Stimulated activated CD4-positive, alpha-beta T cell treated with anti-CD3 and anti-CD28 coated beads, Interleukin-12 subunit alpha, Interleukin-12 subunit beta, amount 100 ng/mL, for 4 hours (primary cell): ENCODE measurements at regions not wholly inside any gene's neighbourhood (a gene's known extent, or its start where the extent isn't known, plus 50 kb on each side); places are given as distances from the start of the nearest gene placed in this dataset.

Experiments
- DNase-seq: peaks from one replicate; pipeline ENCODE4 v3.0.0-alpha.2; 2020

DNA sequence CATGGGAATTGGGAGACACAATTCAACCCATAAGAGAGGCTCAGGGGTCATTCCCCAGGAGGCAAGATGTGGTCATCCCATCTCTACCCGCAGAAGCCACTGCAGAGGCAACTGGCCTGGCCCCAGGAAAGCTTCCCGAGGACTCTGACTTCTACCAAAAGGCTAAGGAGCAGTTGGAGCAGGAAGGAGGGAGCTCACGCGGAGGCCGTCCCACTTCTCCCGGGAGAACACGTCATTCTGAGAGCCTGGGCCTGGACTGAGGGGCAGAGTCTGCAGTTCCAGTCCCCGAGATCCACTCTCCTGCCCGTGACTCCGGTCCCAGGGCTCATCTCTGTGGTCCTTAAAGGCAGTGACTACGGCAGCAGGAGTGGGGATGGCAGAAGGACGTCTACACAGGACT, 69.0 kb upstream of the TAF1B start:
- DNase-seq = no peak

DNA sequence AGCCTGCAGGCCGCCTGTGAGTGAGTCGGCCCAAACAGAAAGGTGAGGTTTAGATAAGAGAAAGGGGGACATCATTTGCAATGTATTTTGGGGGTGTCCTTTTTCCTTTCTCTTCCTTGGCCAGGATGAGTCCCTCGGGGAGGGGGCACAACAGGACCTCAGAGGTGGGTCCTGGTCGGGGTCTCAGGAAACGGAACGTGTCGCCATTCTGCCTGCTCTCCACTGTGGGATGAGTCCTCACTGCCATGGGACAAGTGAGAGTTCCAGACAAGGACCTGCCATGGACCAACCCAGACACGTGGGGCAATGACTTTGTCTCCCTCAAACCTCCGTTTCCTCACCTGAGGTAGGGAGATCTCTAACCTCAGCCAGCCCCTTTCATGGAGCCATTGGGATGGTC, 67.9 kb upstream of the TAF1B start:
- DNase-seq = no peak

DNA sequence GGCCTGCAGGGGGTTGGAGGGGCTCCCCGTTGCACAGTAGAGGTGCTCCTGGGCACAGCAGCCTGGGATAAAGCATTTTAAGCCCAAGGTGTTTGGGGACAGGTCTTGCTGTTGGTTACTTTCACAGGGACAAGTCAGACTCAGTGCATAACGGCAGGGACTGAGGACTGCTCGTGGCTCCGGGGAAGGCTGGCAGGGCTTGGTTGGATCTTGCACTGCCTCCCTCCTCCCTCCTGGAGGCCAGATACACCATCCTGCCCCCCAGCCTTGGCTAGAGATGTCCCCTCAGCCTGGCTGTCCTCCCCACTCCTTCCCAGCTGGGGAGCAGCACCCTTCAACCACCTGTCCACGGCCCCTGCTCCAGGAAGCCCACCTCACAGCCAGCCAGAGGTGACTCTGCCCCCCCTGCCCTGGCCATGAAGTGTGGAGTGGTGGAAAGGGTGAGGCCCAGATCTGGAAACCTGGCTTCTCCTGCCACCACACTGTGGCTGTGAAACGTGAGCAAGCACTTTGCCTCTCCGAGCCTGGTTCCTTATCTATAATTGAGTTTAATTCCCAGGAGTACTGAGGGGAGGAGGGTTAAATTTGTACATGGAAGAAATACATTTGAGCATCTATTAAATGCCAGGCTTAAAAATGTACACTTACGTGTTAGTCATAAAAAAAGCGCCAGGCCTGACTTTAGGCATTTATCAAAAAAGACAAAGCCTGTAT, 67.1 kb upstream of the TAF1B start:
- DNase-seq = no peak

DNA sequence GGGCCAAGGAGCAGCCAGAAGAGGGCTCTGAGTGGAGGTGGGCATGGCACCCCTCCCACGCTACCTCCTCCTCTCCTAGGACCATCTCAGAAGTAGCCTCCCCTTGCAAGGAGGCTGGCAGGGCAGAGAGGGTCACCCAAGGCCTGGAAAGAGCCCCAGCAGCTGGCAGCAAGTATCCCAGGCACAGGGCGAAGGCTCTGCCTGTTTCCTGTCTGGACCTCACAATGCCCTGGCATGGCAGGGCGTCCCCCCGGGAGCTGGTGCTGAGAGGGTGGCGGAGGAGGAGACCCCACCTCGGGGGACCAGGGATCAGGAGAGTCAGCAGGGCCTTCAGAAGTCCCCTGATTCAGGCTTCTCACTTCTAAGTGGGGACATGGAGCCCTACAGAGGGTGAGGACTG, 66.2 kb upstream of the TAF1B start:
- no peak for DNase-seq

DNA sequence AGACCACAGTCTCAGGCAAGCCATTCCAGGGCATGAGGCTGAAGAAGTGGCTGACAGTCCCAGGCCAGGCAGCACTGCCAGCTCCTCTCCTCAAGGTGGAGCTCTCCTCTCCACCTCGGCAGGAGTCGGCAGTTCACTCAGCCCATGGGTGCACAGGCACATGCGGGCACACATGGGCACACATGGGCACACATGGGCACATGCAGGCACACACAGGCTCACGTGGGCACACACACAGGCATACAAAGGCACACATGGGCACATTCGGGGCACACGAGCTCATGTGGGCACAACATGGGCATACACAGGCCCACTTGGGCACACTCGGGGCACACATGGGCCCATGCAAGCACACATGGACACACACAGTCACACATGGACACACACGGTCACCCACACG, 65.3 kb upstream of the TAF1B start:
- no peak for DNase-seq

DNA sequence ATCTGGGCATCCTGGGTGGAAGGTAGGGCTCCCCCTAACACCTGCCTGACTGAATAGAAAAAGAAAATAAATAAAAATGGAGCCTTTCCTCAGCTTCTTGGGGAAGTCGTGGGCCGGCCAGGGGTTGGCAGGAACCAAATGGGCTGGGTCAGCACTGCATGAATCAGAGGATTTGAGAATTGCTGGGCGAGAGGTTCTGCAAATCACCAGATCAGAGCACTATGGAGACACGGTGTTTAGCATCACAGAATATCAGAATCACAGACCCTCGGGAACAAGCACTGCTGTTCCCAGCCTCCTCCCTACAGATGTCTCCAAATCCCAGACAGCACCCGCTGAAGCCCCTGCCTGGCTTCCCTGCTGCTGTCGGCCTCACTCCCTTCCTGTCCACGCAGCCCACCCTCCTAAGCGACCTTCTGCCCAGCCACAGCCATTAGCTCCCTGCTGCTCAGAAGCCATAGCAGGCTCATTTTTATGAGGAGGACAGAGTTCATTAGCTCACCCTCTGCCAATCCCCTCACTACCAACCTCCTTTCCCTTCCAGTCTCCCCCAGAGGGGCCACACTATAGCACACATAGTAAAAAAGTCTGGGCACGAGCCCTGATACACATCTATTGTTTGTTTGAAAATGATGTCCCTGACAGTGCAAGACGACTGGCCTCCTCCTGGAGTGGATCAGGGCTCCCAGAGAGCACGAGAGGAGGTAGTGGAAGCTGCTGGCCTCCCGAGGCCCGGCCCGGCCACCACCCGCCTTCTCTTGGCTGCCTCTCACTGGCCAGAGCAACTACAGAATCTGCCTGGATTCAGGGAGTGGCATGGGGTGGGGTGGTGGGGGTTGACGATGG, 64.6 kb upstream of the TAF1B start:
- DNase-seq = no peak

DNA sequence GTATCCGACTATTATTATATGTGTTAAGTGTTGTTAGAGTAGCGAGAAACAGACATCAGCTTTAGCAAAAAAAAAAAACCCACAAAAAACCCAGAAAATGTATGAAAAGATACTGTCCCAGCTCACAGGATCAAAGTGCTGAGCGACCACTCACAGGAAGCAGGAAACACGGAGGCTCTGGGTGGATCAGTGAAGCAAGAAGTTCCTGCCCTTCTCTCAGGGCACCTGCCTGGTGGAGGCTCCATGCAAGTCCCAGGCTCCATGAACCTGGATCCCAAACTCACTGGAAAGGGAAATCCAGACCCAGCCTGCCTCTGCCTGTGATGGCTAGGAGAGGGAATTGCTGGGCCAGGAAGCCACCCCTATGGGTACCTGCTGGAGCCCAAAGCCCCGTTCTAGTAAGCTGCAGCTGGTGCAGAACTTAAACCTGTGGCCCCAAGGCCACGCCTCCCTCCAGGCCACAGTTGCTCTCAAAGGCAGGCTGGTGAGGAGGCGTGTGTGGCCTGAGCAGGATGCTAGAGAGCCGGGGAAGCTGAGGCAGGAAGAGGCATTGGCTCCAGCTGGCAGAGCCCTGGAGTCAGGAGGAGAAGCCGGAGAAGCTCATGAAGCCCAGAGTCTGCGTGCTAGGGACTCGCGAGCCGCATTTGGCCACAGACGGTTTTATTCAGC, 63.5 kb upstream of the TAF1B start:
- DNase-seq = no peak

DNA sequence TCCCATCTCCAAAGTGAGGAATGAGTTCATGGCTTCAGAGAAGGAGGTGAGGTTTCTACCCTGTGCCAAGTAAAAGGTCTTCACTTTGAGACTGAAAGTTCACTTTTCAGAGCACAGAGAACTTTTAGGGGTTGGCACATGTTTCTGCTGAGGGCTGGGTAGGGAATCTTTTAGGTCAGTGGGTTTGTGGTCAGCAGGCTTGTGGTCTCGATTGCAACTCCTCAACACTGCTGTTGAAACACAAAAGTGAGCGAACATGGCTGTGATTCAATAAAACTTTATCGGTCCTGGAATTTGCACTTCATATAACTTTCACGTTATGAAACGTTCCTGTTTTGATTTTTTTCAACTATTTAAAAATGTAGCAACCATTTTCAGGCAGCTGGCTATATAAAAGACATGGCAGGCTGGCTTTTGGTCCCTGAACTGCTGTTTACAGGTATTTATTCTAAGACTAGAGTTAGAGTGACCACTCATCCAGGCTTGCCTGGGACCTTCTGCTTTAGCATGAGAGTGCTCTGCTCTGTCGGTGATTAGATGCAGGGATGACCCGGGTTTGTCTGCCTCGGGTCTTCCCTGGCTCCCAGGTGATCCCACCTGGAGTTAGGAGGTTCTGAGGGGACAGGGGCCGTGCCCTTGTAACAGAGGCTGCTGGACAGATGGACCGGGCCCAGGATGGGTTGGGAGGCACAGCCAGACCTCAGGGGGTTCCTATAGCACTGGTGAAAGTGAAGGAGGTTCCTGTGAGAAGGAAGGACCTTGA, 62.7 kb upstream of the TAF1B start:
- DNase-seq = no peak

DNA sequence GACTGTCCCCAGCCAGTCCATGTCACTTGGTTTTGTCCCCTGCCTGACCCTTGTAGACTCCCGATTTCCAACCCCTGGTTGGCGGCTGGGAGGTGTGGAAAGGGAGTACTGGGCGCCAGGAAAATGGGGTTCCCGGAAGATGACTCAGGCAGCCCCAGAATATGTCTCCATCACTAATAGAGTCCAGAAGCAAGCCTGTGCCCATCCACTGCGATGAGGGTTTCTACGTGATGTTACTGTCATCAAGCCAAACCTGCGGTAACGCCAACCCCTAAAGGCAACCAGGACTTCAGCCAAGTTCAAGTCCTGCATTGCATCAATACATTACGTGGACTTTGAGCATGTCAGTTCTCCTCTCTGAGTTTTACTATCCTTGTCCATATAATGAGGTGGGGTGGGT, 62.0 kb upstream of the TAF1B start:
- DNase-seq = no peak

DNA sequence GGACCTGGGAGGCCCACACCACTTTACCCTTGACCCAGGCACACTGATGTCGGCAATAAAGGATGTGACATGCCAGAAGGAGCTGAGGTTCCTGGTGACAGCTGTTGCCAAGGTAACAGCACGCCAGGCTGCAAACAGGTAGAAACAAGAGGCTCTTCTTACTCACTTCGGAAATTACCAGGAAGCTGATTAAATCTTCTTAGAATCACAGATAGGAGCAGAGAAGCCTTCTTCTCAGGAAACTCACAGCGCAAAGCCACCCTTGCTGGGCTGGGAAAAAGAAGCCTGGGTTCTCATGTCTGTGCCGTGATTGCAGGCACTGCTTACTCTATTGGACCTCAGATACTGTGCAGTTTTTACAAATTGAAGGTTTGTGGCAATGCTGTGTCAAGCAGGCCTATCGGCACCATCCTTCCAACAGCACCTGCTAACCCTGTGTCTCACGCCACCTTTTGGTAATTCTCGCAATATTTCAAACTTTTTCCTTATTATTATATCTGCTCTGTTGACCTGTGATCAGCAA, 61.0 kb upstream of the TAF1B start:
- DNase-seq = peak; percentile 58

DNA sequence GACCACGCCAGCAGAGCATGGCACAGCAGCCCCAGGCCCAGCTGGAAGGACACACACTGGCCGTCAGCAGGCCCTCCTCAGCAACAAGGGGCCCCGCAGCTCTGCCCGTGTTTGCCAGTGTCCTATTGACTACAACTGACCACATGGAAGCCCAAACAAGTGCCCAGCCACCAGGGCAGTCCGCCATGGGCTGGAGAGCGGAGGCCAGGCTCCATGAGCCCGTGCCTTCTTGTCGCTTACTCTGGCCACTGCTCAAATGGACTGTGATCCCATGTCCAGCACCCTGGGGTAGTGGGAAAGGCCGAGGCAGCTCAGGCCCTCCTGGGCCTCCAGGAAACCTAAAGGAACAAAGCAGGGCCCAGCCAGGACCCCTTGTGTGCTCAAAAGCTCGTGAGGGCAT, 53.9 kb upstream of the TAF1B start:
- no peak for DNase-seq

DNA sequence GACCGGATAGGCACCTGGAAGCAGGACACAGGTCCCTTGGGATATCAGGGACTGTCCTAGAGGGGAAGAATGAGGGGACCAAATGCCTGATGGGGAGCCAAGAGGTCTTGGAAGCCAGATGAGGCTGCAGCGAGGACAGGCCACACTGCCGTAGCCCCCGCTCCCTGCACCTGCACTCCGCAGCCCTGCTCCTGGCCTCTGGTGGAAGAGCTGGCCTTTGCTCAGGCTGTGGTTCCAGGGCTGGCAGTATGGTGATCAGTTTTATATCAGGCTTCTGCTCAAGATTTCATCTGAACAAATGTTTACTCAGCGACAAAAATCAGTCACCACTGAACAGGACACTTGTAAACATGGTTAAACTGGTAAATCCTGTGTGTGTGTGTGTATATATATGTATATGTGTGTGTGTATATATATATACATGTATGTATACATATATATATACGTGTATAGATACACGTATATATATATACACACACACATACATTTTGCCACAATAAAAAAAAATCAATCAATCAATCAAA, 52.5 kb upstream of the TAF1B start:
- no peak for DNase-seq

DNA sequence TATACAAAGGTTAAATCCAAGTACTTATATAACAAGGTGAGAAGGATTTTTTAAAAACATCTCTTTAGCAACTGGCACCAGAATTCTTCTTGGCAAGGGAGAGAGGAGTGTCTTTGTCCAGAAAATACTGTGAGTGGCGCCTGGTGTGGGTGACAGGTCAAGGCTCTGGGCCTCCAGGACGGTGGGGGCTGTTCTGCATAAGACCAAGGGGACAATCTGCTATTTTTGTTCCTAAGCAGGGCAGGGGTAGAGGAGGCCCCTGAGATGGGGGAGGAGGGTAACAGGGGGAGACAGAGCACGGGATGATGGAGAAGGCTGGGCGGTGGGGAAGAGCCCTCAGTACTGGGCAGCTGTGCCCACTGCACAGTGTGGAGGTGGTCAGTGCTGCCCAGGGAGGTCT, 51.6 kb upstream of the TAF1B start:
- no peak for DNase-seq

DNA sequence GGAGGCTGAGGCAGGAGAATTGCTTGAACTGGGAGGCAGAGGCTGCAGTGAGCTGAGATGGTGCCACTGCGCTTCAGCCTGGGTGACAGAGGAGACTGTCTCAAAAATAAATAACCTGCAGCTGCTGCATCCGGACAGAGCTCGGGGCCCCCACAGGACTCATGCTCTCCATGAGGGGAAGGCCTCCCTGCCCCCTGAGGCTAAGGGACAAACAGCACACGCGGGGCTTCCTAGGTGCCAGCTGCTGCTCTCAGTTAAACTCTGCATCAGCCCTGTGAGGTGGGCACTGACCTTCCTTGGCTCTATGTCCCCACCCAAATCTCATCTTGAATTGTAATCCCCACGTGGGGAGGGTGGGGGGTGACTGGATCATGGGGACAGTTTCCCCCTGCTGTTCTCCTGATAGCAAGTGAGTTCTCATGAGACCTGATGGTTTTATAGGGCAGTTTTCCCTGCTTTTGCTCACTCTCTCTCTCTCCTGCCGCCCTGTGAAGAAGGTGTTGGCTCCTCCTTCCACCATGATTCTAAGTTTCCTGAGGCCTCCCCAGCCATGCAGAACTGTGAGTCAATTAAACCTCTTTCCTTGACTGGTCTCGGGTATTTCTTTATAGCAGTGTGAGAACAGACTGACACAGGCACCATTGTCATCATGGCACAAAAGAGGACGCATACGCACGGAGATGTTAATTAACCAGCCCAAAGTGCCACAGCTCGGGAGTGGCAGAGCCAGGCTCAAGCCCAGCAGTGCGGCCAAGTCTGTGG, 49.9 kb upstream of the TAF1B start:
- no peak for DNase-seq
